ENCODE measurements at regions not wholly inside any gene's neighbourhood (a gene's known extent, or its start where the extent isn't known, plus 50 kb on each side); places are given as distances from the start of the nearest gene placed in this dataset.

DNA sequence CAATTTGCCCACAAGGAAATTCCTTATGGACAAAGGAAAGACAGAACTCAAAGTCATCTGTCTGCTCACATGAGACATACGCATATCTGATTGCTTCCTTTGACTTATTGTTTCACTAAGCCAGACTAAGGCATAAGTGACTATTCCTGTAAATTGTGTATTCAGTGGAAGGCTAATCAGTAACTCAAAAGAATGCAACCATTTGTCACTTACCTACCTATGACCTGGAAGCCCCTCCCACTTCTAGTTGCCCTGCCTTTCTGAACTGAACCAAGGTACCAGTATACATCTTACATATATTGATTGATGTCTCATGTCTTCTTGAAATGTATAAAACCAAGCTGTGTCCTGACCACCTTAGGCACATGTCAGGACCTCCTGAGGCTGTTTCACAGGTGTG is 53.5 kb upstream of the PROK2 start:
- Histone ChIP-seq H3K4me1 (no peaks in the 10 kb centered on the region), H3K4me3 (no peak overlapping the region), H3K27ac (no peak overlapping the region), H3K36me3 (no peaks in the 10 kb centered on the region), H3K27me3 (no peaks in the 10 kb centered on the region), H3K9me3 (no peaks in the 10 kb centered on the region)
- intact Hi-C loops (cut with DNase I) = no loop called here
- ATAC-seq (no peak), DNase-seq (no peak)
- TF ChIP-seq POLR2A (IDR thresholded peaks at IDR 0.05) = no peak
- TF ChIP-seq, protein P1, sequence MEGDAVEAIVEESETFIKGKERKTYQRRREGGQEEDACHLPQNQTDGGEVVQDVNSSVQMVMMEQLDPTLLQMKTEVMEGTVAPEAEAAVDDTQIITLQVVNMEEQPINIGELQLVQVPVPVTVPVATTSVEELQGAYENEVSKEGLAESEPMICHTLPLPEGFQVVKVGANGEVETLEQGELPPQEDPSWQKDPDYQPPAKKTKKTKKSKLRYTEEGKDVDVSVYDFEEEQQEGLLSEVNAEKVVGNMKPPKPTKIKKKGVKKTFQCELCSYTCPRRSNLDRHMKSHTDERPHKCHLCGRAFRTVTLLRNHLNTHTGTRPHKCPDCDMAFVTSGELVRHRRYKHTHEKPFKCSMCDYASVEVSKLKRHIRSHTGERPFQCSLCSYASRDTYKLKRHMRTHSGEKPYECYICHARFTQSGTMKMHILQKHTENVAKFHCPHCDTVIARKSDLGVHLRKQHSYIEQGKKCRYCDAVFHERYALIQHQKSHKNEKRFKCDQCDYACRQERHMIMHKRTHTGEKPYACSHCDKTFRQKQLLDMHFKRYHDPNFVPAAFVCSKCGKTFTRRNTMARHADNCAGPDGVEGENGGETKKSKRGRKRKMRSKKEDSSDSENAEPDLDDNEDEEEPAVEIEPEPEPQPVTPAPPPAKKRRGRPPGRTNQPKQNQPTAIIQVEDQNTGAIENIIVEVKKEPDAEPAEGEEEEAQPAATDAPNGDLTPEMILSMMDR (IDR thresholded peaks at IDR 0.05) = no peak
- WGBS (ENCODE audit: insufficient coverage, low coverage, low lambda C conversion rate, missing lambda C conversion rate) = 100% methylated on average over 1 of the region's 1 CpG

Small RNA genes lying in the stretch of these regions (small RNA-seq; reads per million reads assigned to genes)
- gene AC104435.1 = 0 reads per million in 2 experiments
- gene AC105265.1 = 0 reads per million in 2 experiments
- gene RNA5SP136 = 0 reads per million in 2 experiments
- gene RNU1-62P = 0 reads per million in 2 experiments
- 0 reads per million in 2 experiments for gene UBE2Q2P9

Measured in right lobe of liver (tissue), 6 donors.